BLaER1 (cell line): ENCODE measurements at regions not wholly inside any gene's neighbourhood (a gene's known extent, or its start where the extent isn't known, plus 50 kb on each side); places are given as distances from the start of the nearest gene placed in this dataset.

Experiments
- H3K27ac ChIP-seq: shearing (Covaris generic); formaldehyde crosslinking; 2 replicates; pipeline ENCODE4 v1.8.1; 2022
- H3K27me3 ChIP-seq: shearing (Covaris generic); formaldehyde crosslinking; 2 replicates; pipeline ENCODE4 v1.8.1; 2022
- H3K36me3 ChIP-seq: shearing (Covaris generic); formaldehyde crosslinking; 2 replicates; pipeline ENCODE4 v1.8.1; 2022
- H3K4me1 ChIP-seq: shearing (Covaris generic); formaldehyde crosslinking; 2 replicates; pipeline ENCODE4 v1.8.1; 2022
- H3K4me2 ChIP-seq: shearing (Covaris generic); formaldehyde crosslinking; 2 replicates; pipeline ENCODE4 v1.8.1; 2022
- H3K4me3 ChIP-seq: shearing (Covaris generic); formaldehyde crosslinking; 2 replicates; pipeline ENCODE4 v1.8.1; 2022
- H3K9ac ChIP-seq: shearing (Covaris generic); formaldehyde crosslinking; 2 replicates; pipeline ENCODE4 v1.8.1; 2022
- H3K9me3 ChIP-seq: shearing (Covaris generic); formaldehyde crosslinking; 2 replicates; pipeline ENCODE4 v1.8.1; 2022
- H4K20me1 ChIP-seq: shearing (Covaris generic); formaldehyde crosslinking; 2 replicates; pipeline ENCODE4 v1.8.1; 2022
- Cebpa-rat ChIP-seq: shearing (Covaris generic); IDR thresholded peaks from 2 replicates; pipeline ENCODE4 v1.8.1; 2022

DNA sequence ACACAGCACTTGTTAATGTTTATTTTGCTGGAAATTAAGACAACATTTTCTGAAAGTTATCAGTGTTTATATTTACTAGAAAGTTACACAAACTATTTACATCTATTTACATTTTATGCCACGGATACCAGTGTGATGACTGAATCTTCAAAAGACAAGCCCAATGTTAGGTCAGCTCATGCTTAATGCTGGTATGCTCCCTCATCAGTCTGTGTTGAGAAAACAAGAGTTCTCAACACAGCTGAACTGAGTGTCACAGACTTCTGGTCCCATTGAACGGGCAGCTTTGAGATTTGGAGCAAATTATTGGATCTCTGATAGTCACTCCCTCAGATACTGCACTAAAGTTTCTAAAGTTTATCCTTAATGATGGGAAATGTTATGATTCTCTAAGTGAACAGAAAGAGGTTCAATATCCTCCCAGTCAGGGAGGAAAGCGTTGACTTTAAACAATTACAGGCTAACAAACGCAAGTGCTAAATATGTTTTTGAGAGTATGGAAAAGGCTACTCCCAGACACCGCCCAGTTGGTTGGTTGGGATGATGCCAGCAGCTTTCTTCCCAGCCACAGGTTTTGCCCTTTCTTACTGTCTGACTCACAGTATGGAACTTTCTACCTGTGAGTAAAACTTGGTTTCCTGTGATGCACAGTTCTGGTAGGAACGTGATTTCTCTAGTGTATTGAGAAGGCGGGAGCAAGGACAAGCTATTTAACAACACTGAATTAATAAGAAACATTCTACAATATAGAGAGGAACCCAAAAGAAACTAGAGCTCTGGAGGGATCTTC lies 1293.6 kb upstream of the TENM3 start:
- Histone ChIP-seq H3K9me3 (no peaks in the 10 kb centered on the region), H3K4me1 (no peaks in the 10 kb centered on the region), H3K27ac (no peak overlapping the region), H3K4me2 (no peak overlapping the region), H3K36me3 (no peaks in the 10 kb centered on the region), H3K4me3 (no peak overlapping the region), H3K9ac (no peak overlapping the region), H3K27me3 (no peaks in the 10 kb centered on the region), H4K20me1 (no peaks in the 10 kb centered on the region)
- TF ChIP-seq Cebpa-rat: no peak

DNA sequence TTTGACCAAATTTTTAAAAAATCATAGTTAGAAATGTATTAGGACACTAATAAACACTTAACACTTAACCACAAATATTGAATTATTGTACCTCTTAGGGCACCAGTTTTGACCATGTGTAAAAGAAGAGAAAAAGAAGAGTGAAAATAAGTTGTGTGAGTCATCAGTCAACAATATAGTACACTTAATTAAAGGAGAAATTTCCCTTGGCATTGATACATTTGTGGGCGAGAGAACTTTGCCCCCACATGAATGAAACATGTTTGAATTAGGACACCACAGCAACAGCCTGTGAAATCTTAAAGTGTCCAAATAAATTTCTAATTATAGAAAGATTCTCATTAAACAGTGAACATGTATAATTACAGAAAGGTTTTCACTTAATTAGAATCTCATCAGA lies 1292.8 kb upstream of the TENM3 start:
- H3K4me3 ChIP-seq: no peak overlapping the region
- H3K9me3 ChIP-seq: no peaks in the 10 kb centered on the region
- TF ChIP-seq Cebpa-rat: no peak
- H4K20me1 ChIP-seq: no peaks in the 10 kb centered on the region
- no peak overlapping the region for H3K9ac ChIP-seq
- H3K4me1 ChIP-seq: no peaks in the 10 kb centered on the region
- no peak overlapping the region for H3K4me2 ChIP-seq
- H3K27ac ChIP-seq: no peak overlapping the region
- H3K27me3 ChIP-seq: no peaks in the 10 kb centered on the region
- no peaks in the 10 kb centered on the region for H3K36me3 ChIP-seq

DNA sequence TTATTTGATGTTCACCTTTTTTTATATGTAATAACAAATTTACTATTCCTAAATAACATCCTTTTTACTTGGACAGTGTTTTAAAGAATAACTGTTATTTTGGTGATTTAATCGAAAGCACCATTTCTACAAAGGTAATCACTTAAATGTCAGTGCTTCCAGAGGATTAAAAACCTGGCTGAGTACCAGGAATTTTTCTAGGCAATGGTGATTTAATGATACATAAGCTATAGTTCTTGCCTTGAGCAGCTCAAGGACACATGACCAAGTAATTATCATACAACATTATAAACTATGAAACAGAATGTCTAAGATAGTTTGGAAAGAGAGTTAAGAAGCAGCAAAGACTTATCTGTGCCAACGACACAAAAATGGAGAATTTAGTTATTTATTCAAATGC lies 1291.9 kb upstream of the TENM3 start:
- H3K4me3 ChIP-seq: no peak overlapping the region
- no peak overlapping the region for H3K27ac ChIP-seq
- no peaks in the 10 kb centered on the region for H4K20me1 ChIP-seq
- TF ChIP-seq Cebpa-rat: no peak
- H3K27me3 ChIP-seq: no peaks in the 10 kb centered on the region
- H3K4me1 ChIP-seq: no peaks in the 10 kb centered on the region
- no peaks in the 10 kb centered on the region for H3K9me3 ChIP-seq
- H3K9ac ChIP-seq: no peak overlapping the region
- no peak overlapping the region for H3K4me2 ChIP-seq
- H3K36me3 ChIP-seq: no peaks in the 10 kb centered on the region

DNA sequence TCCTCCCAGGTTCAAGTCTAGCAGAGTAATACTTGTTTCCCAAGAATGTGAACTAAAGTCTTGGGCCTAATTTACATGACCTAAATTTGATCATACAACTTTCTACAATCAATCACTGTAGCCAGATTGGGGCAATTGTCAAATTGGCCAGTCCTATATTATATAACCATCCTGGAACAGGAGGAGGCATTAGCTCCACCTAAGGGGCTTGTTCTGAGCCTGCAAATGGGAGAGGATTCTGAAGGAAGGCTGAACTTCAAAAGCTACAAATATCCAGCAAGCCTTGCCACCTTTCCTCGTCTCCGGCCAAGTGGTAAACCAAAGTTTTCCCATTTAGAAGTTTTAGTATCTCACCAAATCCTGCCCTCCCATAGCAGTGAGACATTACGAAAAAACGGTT lies 1289.6 kb upstream of the TENM3 start:
- no peak overlapping the region for H3K4me3 ChIP-seq
- no peaks in the 10 kb centered on the region for H3K27me3 ChIP-seq
- TF ChIP-seq Cebpa-rat: no peak
- H3K4me1 ChIP-seq: no peaks in the 10 kb centered on the region
- no peaks in the 10 kb centered on the region for H4K20me1 ChIP-seq
- H3K9ac ChIP-seq: no peak overlapping the region
- no peaks in the 10 kb centered on the region for H3K9me3 ChIP-seq
- H3K36me3 ChIP-seq: no peaks in the 10 kb centered on the region
- no peak overlapping the region for H3K27ac ChIP-seq
- no peak overlapping the region for H3K4me2 ChIP-seq

DNA sequence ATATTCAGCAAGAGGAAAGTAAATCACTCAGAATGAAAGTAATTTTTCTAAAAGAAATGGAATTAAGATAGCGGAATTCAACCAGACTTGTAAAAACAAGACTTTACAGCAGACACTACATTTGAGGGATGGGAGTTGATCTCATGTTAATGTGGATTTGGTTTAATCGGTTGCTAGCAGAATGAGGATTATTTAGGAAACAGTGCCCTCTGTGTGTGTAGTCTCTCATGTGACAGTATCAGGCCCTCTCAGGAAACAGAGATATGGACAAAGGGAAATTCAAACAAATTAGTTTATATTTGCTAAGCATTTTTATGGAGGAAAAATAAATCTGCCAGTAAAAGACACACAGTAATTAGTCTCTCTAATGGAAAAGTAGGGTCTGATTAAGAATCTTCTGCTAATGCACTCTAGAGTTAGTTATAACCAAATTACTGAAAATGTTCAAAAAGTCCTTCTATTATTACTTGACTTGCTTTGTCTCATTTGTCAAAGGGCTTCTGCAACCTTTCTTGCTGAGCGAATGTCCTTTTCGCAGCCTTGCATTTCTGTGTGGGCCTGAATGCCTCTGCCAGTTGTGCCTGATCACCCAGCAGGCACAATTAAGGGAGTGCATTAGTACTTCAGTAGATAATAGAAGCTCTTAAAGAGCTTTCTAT lies 1282.3 kb upstream of the TENM3 start:
- no peak overlapping the region for H3K27ac ChIP-seq

DNA sequence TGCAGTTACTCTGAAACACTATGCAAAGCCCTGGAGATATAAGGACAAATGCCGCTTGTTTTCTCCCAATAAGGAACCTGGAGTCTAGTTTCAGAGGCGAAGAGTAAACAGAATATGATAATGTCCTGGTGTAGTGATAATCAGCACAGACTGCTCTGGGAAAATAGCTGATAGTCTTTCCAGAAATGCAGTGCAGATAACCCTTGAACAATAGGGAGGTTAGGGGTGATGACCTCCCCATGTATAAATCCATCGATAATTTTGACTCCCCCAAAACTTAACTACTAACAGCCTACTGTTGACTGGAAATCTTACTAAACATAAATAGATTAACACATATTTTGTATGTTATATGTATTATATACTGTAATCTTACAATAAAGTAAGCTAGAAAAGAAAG lies 1280.9 kb upstream of the TENM3 start:
- Histone ChIP-seq H3K4me1 (no peaks in the 10 kb centered on the region), H3K9ac (no peak overlapping the region), H3K4me3 (no peak overlapping the region), H3K27me3 (no peaks in the 10 kb centered on the region), H3K4me2 (no peak overlapping the region), H3K36me3 (no peaks in the 10 kb centered on the region), H3K9me3 (no peaks in the 10 kb centered on the region), H4K20me1 (no peaks in the 10 kb centered on the region), H3K27ac (no peak overlapping the region)
- TF ChIP-seq Cebpa-rat: no peak

More for the DNA sequence above, 1282.3 kb upstream of the TENM3 start:
- H3K4me2 ChIP-seq: no peak overlapping the region
- H3K9me3 ChIP-seq: no peaks in the 10 kb centered on the region
- H3K36me3 ChIP-seq: no peaks in the 10 kb centered on the region
- H3K27me3 ChIP-seq: no peaks in the 10 kb centered on the region
- no peak for TF ChIP-seq Cebpa-rat
- H4K20me1 ChIP-seq: no peaks in the 10 kb centered on the region
- H3K4me1 ChIP-seq: no peaks in the 10 kb centered on the region
- no peak overlapping the region for H3K9ac ChIP-seq
- H3K4me3 ChIP-seq: no peak overlapping the region

DNA sequence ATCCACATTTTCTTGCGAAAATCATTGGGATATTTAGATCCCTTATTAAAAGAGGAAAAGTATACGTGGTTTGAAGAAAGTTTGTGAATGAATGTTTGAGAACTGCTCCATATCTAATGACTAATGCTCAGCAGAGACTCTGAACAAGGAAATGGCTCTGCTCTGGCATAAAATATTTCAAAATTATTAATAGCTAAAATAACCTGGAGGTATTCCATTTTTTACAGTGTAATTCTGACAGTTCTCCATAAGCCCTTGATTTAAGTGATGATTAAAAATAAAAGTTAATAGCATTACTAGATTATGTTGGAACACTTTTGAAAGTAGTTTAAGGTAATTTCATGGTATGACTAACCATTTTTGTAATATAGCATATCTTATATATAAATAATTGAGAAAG lies 1276.9 kb upstream of the TENM3 start:
- no peaks in the 10 kb centered on the region for H3K36me3 ChIP-seq
- H4K20me1 ChIP-seq: no peaks in the 10 kb centered on the region
- no peak overlapping the region for H3K4me3 ChIP-seq
- no peak for TF ChIP-seq Cebpa-rat
- H3K4me1 ChIP-seq: no peaks in the 10 kb centered on the region
- no peaks in the 10 kb centered on the region for H3K27me3 ChIP-seq
- no peak overlapping the region for H3K27ac ChIP-seq
- H3K9me3 ChIP-seq: no peaks in the 10 kb centered on the region
- no peak overlapping the region for H3K4me2 ChIP-seq
- no peak overlapping the region for H3K9ac ChIP-seq

DNA sequence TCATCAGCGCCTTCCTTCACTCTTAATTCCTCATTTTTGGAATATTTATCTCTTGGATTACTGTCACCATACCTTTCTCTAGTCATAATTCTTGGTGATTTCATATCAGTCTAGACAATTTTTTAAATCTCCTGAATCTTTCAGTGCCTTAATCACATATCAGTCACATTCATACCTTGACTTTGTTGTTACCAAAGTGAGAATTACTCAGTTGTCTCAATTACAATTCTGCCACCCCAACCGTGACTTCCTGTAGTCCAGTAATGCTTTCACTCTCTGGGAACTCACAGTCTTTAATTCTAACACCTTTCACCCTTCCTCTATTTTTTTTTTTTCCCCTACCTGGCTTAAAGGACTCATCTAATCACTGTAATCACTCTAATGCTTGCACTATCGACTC lies 1275.3 kb upstream of the TENM3 start:
- no peaks in the 10 kb centered on the region for H3K36me3 ChIP-seq
- no peaks in the 10 kb centered on the region for H3K27me3 ChIP-seq
- H3K27ac ChIP-seq: no peak overlapping the region
- H3K9ac ChIP-seq: no peak overlapping the region
- no peaks in the 10 kb centered on the region for H3K9me3 ChIP-seq
- no peak overlapping the region for H3K4me3 ChIP-seq
- no peaks in the 10 kb centered on the region for H4K20me1 ChIP-seq
- no peaks in the 10 kb centered on the region for H3K4me1 ChIP-seq
- no peak for TF ChIP-seq Cebpa-rat
- no peak overlapping the region for H3K4me2 ChIP-seq

DNA sequence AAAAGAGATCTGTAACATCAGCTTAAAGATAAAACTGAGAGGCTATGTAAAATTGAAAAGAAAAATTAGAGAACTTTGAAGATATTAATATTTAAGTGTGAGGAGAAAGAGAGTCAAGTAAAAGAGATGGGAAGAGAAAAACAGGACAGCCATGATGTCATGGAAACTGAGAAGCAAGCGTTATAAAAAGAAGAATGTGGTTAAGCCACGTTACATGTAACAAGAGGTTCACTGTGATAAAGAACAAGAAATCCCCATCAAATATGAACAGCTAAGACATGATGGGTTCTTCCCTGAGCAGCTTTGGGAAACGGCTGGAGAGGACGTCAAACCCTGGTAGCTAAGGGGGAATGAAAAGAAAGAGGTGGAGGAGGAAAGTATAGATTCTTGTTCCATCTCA lies 1269.3 kb upstream of the TENM3 start:
- Histone ChIP-seq H3K27ac (no peak overlapping the region), H3K4me2 (no peak overlapping the region)
- no peak for TF ChIP-seq Cebpa-rat

DNA sequence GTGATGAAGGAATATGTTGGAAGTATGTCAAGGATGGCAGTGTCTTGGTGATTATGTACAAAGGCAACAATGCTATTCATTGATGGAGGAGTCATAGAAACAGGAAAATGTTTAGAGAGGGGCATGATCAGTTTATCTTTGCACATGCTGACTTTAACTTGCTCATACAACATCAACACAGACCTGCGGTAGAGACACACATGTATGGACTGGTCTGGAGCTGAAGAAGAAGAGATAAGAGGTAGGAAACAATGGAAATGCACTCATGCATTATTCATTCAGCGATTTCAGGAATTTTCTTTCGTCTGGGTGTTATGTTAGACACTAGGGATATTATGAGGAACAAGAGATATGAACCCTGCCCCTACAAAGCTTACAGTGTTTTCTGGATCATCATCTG lies 1252.3 kb upstream of the TENM3 start:
- Histone ChIP-seq H3K27ac (no peak overlapping the region), H3K9me3 (no peaks in the 10 kb centered on the region), H3K4me1 (no peaks in the 10 kb centered on the region), H3K4me2 (no peak overlapping the region), H3K36me3 (no peaks in the 10 kb centered on the region), H4K20me1 (no peaks in the 10 kb centered on the region), H3K4me3 (no peak overlapping the region), H3K27me3 (no peaks in the 10 kb centered on the region), H3K9ac (no peak overlapping the region)
- TF ChIP-seq Cebpa-rat: no peak

More for the DNA sequence above, 1269.3 kb upstream of the TENM3 start:
- no peak overlapping the region for H3K4me3 ChIP-seq
- no peak overlapping the region for H3K9ac ChIP-seq
- H3K4me1 ChIP-seq: no peaks in the 10 kb centered on the region
- H3K36me3 ChIP-seq: no peaks in the 10 kb centered on the region
- no peaks in the 10 kb centered on the region for H4K20me1 ChIP-seq
- H3K27me3 ChIP-seq: no peaks in the 10 kb centered on the region
- no peaks in the 10 kb centered on the region for H3K9me3 ChIP-seq
